ENCODE measurements at regions not wholly inside any gene's neighbourhood (a gene's known extent, or its start where the extent isn't known, plus 50 kb on each side); places are given as distances from the start of the nearest gene placed in this dataset.
"Not testable (repeated sequence)": the region's sequence is repeated elsewhere in the genome, so short reads cannot be mapped to it uniquely, and the experiment has no call there.

- DNase-seq (ENCODE audit: low spot score): no peak
Observed at GRCh38 chr4:177948853-177949252, 506.6 kb upstream of the AGA start.

GRCh38 chr4:177951026-177951425, 508.8 kb upstream of the AGA start:
- no peak for DNase-seq (ENCODE audit: low spot score)

GRCh38 chr4:177952723-177953122, 510.5 kb upstream of the AGA start:
- no peak for DNase-seq (ENCODE audit: low spot score)

GRCh38 chr4:177957596-177958360, 515.5 kb upstream of the AGA start:
- DNase-seq (ENCODE audit: low spot score): no peak

- no peak for DNase-seq (ENCODE audit: low spot score)
Observed at GRCh38 chr4:177960566-177960965, 518.3 kb upstream of the AGA start.

GRCh38 chr4:177961761-177962380, 519.6 kb upstream of the AGA start:
- no peak for DNase-seq (ENCODE audit: low spot score)

GRCh38 chr4:177964061-177964460, 521.8 kb upstream of the AGA start:
- DNase-seq (ENCODE audit: low spot score): no peak

- no peak for DNase-seq (ENCODE audit: low spot score)
Observed at GRCh38 chr4:177964693-177965168, 522.5 kb upstream of the AGA start.

GRCh38 chr4:177967328-177967727, 525.1 kb upstream of the AGA start:
- DNase-seq (ENCODE audit: low spot score): no peak

GRCh38 chr4:177968817-177969442, 526.7 kb upstream of the AGA start:
- no peak for DNase-seq (ENCODE audit: low spot score)

- no peak for DNase-seq (ENCODE audit: low spot score)
Observed at GRCh38 chr4:177974461-177974860, 532.2 kb upstream of the AGA start.

- DNase-seq (ENCODE audit: low spot score): no peak
Observed at GRCh38 chr4:177975315-177975987, 533.2 kb upstream of the AGA start.

GRCh38 chr4:177986236-177986635, 544.0 kb upstream of the AGA start:
- DNase-seq (ENCODE audit: low spot score): no peak

- no peak for DNase-seq (ENCODE audit: low spot score)
Observed at GRCh38 chr4:177987896-177988295, 545.7 kb upstream of the AGA start.

GRCh38 chr4:177989503-177990201, 547.4 kb upstream of the AGA start:
- no peak for DNase-seq (ENCODE audit: low spot score)

- no peak for DNase-seq (ENCODE audit: low spot score)
Observed at GRCh38 chr4:178003098-178003657, 560.9 kb upstream of the AGA start.

- no peak for DNase-seq (ENCODE audit: low spot score)
Observed at GRCh38 chr4:178010596-178010995, 568.4 kb upstream of the AGA start.

GRCh38 chr4:178015046-178015445, 572.8 kb upstream of the AGA start:
- DNase-seq (ENCODE audit: low spot score): not testable (repeated sequence)

- DNase-seq (ENCODE audit: low spot score): no peak
Observed at GRCh38 chr4:178026999-178027398, 584.8 kb upstream of the AGA start.

GRCh38 chr4:178027796-178028195, 585.6 kb upstream of the AGA start:
- DNase-seq (ENCODE audit: low spot score): no peak

GRCh38 chr4:178028481-178028880, 586.2 kb upstream of the AGA start:
- no peak for DNase-seq (ENCODE audit: low spot score)
